ENCODE measurements at regions not wholly inside any gene's neighbourhood (a gene's known extent, or its start where the extent isn't known, plus 50 kb on each side); places are given as distances from the start of the nearest gene placed in this dataset.

DNA sequence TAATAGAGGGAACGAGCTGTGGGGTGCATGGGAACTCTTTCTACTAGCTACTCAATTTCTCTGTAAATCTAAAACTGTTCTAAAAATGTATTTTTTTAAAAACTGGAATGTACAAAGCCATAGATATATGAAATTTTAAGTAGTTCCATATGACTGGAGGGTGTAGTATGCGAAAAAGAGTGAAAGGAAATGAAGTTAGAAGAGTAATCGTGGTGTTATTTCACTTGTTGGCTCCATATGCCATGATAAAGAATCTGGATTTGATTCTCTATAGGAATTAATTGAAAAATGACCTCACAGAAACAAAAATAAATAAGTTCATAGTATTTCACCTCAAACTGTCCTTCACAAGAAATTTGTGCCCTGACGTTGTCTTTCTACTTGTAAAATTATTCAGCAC, 500.2 kb downstream of the TENT5A start (continued):
- TF ChIP-seq YY1 (IDR thresholded peaks at IDR 0.05; ENCODE audit: low read depth, low read length) = no peak

DNA sequence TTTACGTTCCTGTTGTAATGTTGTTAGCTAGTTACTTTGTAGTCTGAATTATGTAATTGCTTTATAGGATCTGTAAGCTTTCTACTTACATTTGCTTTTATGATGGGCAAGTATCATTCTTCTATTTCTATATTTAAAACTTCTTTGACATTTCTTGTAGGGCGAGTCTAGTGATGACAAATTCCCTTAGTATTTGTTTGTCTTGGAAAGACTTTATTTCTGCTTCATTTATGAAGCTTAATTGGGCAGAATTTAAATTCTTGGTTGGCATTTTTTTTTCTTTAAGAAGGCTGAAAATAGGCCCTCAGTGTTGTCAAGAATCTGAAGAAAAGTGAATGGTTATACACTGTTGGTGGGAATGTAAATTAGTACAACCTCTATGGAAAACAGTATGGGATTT, 506.3 kb downstream of the TENT5A start:
- Histone ChIP-seq H4K8ac (ENCODE audit: extremely low read depth, insufficient read depth, low read length) (no peak overlapping the region), H3K23me2 (ENCODE audit: low read depth, low read length) (no peaks in the 10 kb centered on the region), H2BK5ac (ENCODE audit: low read depth, low read length) (no peak overlapping the region), H4K91ac (replicated peaks; ENCODE audit: insufficient read length, low read length) (no peak overlapping the region), H3K14ac (ENCODE audit: insufficient read length) (no peak overlapping the region), H3K4me2 (ENCODE audit: insufficient read depth in 1 of 2, low read depth in 2 of 2, low read length in 2 of 2) (no peak overlapping the region), H2BK15ac (ENCODE audit: low read length) (no peak overlapping the region), H2BK12ac (ENCODE audit: low read depth, low read length) (no peak overlapping the region), H3K27me3 (replicated peaks in 1 of 4; ENCODE audit: control insufficient read depth in 3 of 4, extremely low read depth in 1 of 4, insufficient read depth in 3 of 4, low read length in 3 of 4) (peaks cover 0 to 1% (median 0%) of the 10 kb centered on the region in 4 experiments; a peak in 1 of 7 replicates), H3K36me3 (ENCODE audit: control insufficient read depth in 2 of 4, insufficient read depth in 4 of 4, low read length in 3 of 4) (no peaks in the 10 kb centered on the region), H3K56ac (replicated peaks; ENCODE audit: insufficient read length, low read depth, low read length) (no peak overlapping the region), H2AK5ac (ENCODE audit: low read depth, low read length) (no peak overlapping the region), H3K4me1 (replicated peaks in 1 of 4; ENCODE audit: control insufficient read depth in 3 of 4, insufficient read depth in 4 of 4, low read length in 3 of 4) (no peaks in the 10 kb centered on the region), H3K27ac (ENCODE audit: low read depth, low read length) (no peak overlapping the region), H3K18ac (ENCODE audit: extremely low read depth, low read length) (no peak overlapping the region), H3K9me3 (ENCODE audit: insufficient read depth in 2 of 2, low read depth in 1 of 2, low read length in 1 of 2) (no peaks in the 10 kb centered on the region), H3K79me1 (ENCODE audit: low read depth, low read length) (no peaks in the 10 kb centered on the region), H4K5ac (ENCODE audit: insufficient read length, low read depth, low read length) (no peak overlapping the region), H4K20me1 (replicated peaks in 1 of 2; ENCODE audit: control insufficient read depth in 1 of 2, insufficient read depth in 2 of 2, low read length in 2 of 2) (no peaks in the 10 kb centered on the region), H2BK20ac (ENCODE audit: low read length) (no peak overlapping the region), H3K79me2 (ENCODE audit: control insufficient read depth in 1 of 2, insufficient read depth in 2 of 2, low read length in 2 of 2) (no peaks in the 10 kb centered on the region), H3K23ac (ENCODE audit: insufficient read length) (no peak overlapping the region), H3K9ac (replicated peaks in 1 of 4; ENCODE audit: extremely low read depth in 1 of 4, low read depth in 3 of 4, low read length in 3 of 4) (no peak overlapping the region), H2AFZ (ENCODE audit: low read length) (no peak overlapping the region), H2BK120ac (replicated peaks; ENCODE audit: low read depth, low read length) (no peak overlapping the region), H3K4ac (replicated peaks; ENCODE audit: insufficient read length, low read depth, low read length) (no peak overlapping the region), H3K4me3 (ENCODE audit: extremely low read depth in 1 of 4, insufficient read depth in 2 of 4, low read depth in 3 of 4, low read length in 4 of 4) (no peak overlapping the region)
- TF ChIP-seq SIRT6 (IDR thresholded peaks at IDR 0.05; ENCODE audit: low read length) (no peak), PHF8 (conservative IDR thresholded peaks at IDR 0.05; ENCODE audit: low read depth, low read length) (no peak), JUN (IDR thresholded peaks at IDR 0.05; ENCODE audit: low read depth, low read length) (no peak), TAF1 (IDR thresholded peaks at IDR 0.05; ENCODE audit: low read depth, low read length) (no peak), POU5F1 (IDR thresholded peaks at IDR 0.05; ENCODE audit: low read depth, low read length) (no peak), EZH2 (IDR thresholded peaks at IDR 0.05; ENCODE audit: low read depth, low read length, severe bottlenecking) (no peak), HDAC6 (IDR thresholded peaks at IDR 0.05; ENCODE audit: low read depth, low read length) (no peak)
- DNase-seq (ENCODE audit: low read depth in 1 of 2, low spot score in 2 of 2) (no peak), FAIRE-seq (no peak)
- CTCF ChIA-PET (ENCODE audit: partially characterized antibody) = interaction anchor here (0.6 kb wide), 1 partner anchor 253 kb away, joined by 3 read pairs; no protein-coding TSS in a partner anchor
- POLR2A ChIA-PET (ENCODE audit: partially characterized antibody) = no interaction called here
- 86% methylated on average over 2 of the region's 2 CpGs; no CpG with 5 or more reads in 1 of the 2 experiments for WGBS, 2 experiments (ENCODE audit: extremely low coverage in 1 of 2, insufficient coverage in 1 of 2, insufficient read length in 1 of 2, insufficient replicate concordance in 2 of 2, low coverage in 1 of 2, low lambda C conversion rate in 2 of 2, missing lambda C conversion rate in 1 of 2)

All from H1 (cell line).